ENCODE measurements at regions not wholly inside any gene's neighbourhood (a gene's known extent, or its start where the extent isn't known, plus 50 kb on each side); places are given as distances from the start of the nearest gene placed in this dataset.
"Not testable (repeated sequence)": the region's sequence is repeated elsewhere in the genome, so short reads cannot be mapped to it uniquely, and the experiment has no call there.

DNA sequence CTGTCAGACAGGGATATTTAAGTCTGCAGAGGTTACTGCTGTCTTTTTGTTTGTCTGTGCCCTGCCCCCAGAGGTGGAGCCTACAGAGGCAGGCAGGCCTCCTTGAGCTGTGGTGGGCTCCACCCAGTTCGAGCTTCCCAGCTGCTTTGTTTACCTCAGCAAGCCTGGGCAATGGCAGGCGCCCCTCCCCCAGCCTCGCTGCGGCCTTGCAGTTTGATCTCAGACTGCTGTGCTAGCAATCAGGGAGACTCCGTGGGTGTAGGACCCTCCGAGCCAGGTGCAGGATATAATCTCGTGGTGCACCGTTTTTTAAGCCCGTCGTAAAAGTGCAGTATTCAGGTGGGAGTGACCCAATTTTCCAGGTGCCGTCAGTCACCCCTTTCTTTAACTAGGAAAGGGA lies 78.4 kb upstream of the HAPLN1 start (continued):
- TF ChIP-seq FOXA3 (CRISPR knock-in tag; IDR thresholded peaks at IDR 0.05): 0 out of 2 replicates have a peak, but pooled peaks have one; percentile 40
- 0 out of 2 replicates have a peak, but pooled peaks have one; percentile 19 for TF ChIP-seq SP5 (CRISPR knock-in tag; IDR thresholded peaks at IDR 0.05; ENCODE audit: borderline replicate concordance, low read depth)
- 0 out of 2 replicates have a peak, but pooled peaks have one; percentile 28 for TF ChIP-seq SALL1 (CRISPR knock-in tag; IDR thresholded peaks at IDR 0.05)
- TF ChIP-seq FOXA1, SOX13 (IDR thresholded peaks at IDR 0.05): not testable (repeated sequence)
- TF ChIP-seq FOXA1 (CRISPR knock-in tag; IDR thresholded peaks at IDR 0.05): peak; percentile 35; the same call in 1 of the 2 replicates
- peak; percentile 46; the same call in 1 of the 2 replicates for TF ChIP-seq FOXO1 (CRISPR knock-in tag; IDR thresholded peaks at IDR 0.05)
- 0 out of 4 replicates have a peak, but pooled peaks of 1 of the 2 experiments have one; percentile 16 for TF ChIP-seq SOX13 (CRISPR knock-in tag; conservative IDR thresholded peaks at IDR 0.05 in 1 of 2, IDR thresholded peaks at IDR 0.05 in 1 of 2)
- TF ChIP-seq HNF4A (CRISPR knock-in tag; IDR thresholded peaks at IDR 0.05): 0 out of 2 replicates have a peak, but pooled peaks have one; percentile 36

DNA sequence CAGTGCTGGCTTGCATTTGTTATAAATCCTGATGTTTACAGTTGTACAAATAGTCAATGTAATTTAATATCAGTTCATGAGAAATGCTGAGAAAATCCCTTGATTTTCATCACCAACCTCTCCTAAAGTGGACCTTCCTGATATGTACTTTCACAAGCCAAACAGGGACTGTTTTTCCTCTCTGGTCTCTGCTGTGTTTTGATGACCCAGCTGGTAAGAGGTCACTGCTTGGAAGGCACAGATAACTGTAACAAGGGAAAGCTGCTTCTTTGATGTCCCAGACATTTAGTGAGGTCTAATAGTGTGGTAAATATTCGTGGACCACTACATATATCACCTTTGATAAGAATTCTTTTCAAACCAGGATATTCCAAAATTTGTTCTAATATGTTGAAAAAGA lies 68.7 kb upstream of the HAPLN1 start:
- POLR2A ChIA-PET: no interaction called here

More for the DNA sequence above, 68.7 kb upstream of the HAPLN1 start:
- H3K4me1 ChIP-seq (ENCODE audit: insufficient read depth, low read length): no peaks in the 10 kb centered on the region
- DNase-seq (ENCODE audit: low spot score) (no peak), FAIRE-seq (no peak), ATAC-seq (no peak)
- no peak overlapping the region for H3K4me3 ChIP-seq (replicated peaks in 1 of 3; ENCODE audit: insufficient read depth in 1 of 3, low read depth in 2 of 3, low read length in 3 of 3)
- CTCF ChIA-PET (ENCODE audit: low intra/inter-chr PET ratio, low total read pairs): no interaction called here
- intact Hi-C loops (cut with micrococcal nuclease; ENCODE audit: unreplicated experiment): no loop called here
- TF ChIP-seq ATAD3A (CRISPR knock-in tag; IDR thresholded peaks at IDR 0.05) (no peak), RORA (CRISPR knock-in tag; IDR thresholded peaks at IDR 0.05) (no peak), NFYB (CRISPR knock-in tag; IDR thresholded peaks at IDR 0.05) (no peak), KMT2A (CRISPR knock-in tag; IDR thresholded peaks at IDR 0.05) (no peak), ZNF777 (CRISPR knock-in tag; IDR thresholded peaks at IDR 0.05) (no peak), GFI1 (CRISPR knock-in tag; IDR thresholded peaks at IDR 0.05; ENCODE audit: borderline replicate concordance) (no peak), ZNF530 (CRISPR knock-in tag; IDR thresholded peaks at IDR 0.05; ENCODE audit: low read depth) (no peak), BORCS8-MEF2B (CRISPR knock-in tag; IDR thresholded peaks at IDR 0.05) (no peak), BRCA1 (CRISPR knock-in tag; IDR thresholded peaks at IDR 0.05) (no peak)
- TF ChIP-seq, protein P1, sequence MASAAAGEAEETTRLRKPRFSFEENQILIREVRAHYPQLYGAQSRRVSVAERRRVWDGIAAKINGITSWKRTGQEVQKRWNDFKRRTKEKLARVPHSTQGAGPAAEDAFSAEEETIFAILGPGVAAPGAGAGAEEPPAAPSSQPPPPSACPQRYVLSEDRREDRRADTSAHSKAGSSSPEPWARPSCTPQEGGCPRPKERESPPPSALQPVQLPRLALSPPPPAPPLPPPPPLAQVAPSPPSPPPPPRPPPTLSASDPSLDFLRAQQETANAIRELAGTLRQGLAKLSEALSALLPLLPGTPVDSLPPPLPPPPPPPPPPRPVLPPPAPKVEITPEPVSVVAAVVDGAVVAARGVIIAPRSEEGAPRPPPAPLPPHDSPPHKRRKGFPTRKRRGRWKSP (CRISPR knock-in tag; IDR thresholded peaks at IDR 0.05): no peak
- no peaks in the 10 kb centered on the region for H4K20me1 ChIP-seq (ENCODE audit: insufficient read depth, low read length)
- no peaks in the 10 kb centered on the region for H3K79me2 ChIP-seq (ENCODE audit: insufficient read depth, low read length)
- BruUV-seq (replicated peaks): no TSS peak
- H3K27ac ChIP-seq (ENCODE audit: extremely low read length, insufficient read depth, low read length): no peak overlapping the region
- H2AFZ ChIP-seq (ENCODE audit: low read length): no peak overlapping the region
- H3K9me3 ChIP-seq (ENCODE audit: low read length): no peaks in the 10 kb centered on the region
- no peaks in the 10 kb centered on the region for H3K36me3 ChIP-seq (replicated peaks in 1 of 2; ENCODE audit: control insufficient read depth in 1 of 2, insufficient read depth in 2 of 2, low read length in 2 of 2)
- in situ Hi-C loops (cut with HindIII; ENCODE audit: extremely low pct_ligation_motif_present, low pct_unique_long_range_greater_than_20kb): no loop called here
- H3K27me3 ChIP-seq (ENCODE audit: control insufficient read depth in 1 of 2, insufficient read depth in 2 of 2, low read length in 2 of 2): no peaks in the 10 kb centered on the region
- 0% methylated on average over 1 of the region's 1 CpG for WGBS (ENCODE audit: low lambda C conversion rate)
- H3K4me2 ChIP-seq (ENCODE audit: low read depth, low read length): no peak overlapping the region
- no peak overlapping the region for H3K9ac ChIP-seq (ENCODE audit: insufficient read depth, low read depth, low read length)

All from HepG2 (cell line).